ENCODE measurements at regions not wholly inside any gene's neighbourhood (a gene's known extent, or its start where the extent isn't known, plus 50 kb on each side); places are given as distances from the start of the nearest gene placed in this dataset.

DNA sequence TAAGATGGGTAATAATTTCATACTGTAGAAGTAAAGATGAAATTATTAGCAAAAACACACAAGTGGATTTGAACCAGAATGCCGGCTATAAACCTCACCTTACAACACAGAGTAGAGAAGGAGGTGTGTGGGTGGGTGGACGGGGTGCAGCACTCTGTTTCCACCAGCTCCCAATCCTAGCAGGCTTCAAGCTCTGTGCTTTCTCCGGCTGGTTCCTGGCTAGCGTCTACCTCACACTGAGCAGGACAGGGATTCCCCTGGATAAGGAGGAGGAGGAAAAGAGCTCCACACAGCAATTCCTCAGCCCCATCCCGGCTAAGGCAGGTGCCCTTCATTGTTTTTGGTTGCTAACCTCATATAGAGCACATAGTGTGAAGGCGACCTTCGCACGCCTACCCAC is 453.3 kb downstream of the C6orf118 start:
- H3K27me3 ChIP-seq = no peaks in the 10 kb centered on the region
- no peak overlapping the region for H3K27ac ChIP-seq
- 61 to 70% methylated on average over 3 to 8 of the region's 8 CpGs for WGBS, 2 donors (ENCODE audit: low coverage in 1 of 2)
- H3K9me3 ChIP-seq = no peaks in the 10 kb centered on the region
- in situ Hi-C loops (cut with MboI; ENCODE audit: low pct_ligation_motif_present in 1 of 4, low pct_unique_long_range_greater_than_20kb in 1 of 4, low sequenced_read_pairs in 3 of 4) (no loop called here), intact Hi-C loops (cut with DNase I; ENCODE audit: low total_unique reads) (no loop called here)
- no peaks in the 10 kb centered on the region for H3K36me3 ChIP-seq
- TF ChIP-seq POLR2A (IDR thresholded peaks at IDR 0.05) = no peak
- TF ChIP-seq EP300 (IDR thresholded peaks at IDR 0.05; ENCODE audit: low read depth) = no peak
- TF ChIP-seq, protein P1, sequence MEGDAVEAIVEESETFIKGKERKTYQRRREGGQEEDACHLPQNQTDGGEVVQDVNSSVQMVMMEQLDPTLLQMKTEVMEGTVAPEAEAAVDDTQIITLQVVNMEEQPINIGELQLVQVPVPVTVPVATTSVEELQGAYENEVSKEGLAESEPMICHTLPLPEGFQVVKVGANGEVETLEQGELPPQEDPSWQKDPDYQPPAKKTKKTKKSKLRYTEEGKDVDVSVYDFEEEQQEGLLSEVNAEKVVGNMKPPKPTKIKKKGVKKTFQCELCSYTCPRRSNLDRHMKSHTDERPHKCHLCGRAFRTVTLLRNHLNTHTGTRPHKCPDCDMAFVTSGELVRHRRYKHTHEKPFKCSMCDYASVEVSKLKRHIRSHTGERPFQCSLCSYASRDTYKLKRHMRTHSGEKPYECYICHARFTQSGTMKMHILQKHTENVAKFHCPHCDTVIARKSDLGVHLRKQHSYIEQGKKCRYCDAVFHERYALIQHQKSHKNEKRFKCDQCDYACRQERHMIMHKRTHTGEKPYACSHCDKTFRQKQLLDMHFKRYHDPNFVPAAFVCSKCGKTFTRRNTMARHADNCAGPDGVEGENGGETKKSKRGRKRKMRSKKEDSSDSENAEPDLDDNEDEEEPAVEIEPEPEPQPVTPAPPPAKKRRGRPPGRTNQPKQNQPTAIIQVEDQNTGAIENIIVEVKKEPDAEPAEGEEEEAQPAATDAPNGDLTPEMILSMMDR (IDR thresholded peaks at IDR 0.05) = no peak
- TF ChIP-seq POLR2AphosphoS5 (IDR thresholded peaks at IDR 0.05) = no peak
- DNase-seq = no peak
- no peak overlapping the region for H3K4me3 ChIP-seq
- no peaks in the 10 kb centered on the region for H3K4me1 ChIP-seq

DNA sequence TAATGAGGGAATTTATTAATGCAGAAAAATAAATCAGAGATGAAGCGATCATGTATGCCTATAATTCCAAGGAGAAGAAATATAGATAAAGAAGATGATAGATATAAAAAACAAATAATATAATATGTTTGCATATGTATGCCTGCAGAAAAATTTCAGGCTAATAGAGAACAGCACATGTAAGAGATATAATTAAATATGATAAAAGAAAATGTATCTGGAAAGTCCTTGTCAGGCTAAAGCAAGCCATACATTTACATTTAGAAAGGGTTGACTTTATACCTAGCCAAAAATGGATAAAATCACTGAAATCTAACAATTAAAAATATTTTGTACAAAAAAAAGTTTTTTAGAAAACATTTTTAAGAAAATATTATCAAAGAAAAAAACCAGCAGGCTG is 454.1 kb downstream of the C6orf118 start:
- 92 to 97% methylated on average over 1 of the region's 1 CpG for WGBS, 2 donors (ENCODE audit: low coverage in 1 of 2)
- Histone ChIP-seq H3K27me3 (no peaks in the 10 kb centered on the region), H3K4me3 (no peak overlapping the region), H3K9me3 (no peaks in the 10 kb centered on the region), H3K36me3 (no peaks in the 10 kb centered on the region), H3K4me1 (no peaks in the 10 kb centered on the region), H3K27ac (no peak overlapping the region)
- TF ChIP-seq POLR2A (IDR thresholded peaks at IDR 0.05) (no peak), POLR2AphosphoS5 (IDR thresholded peaks at IDR 0.05) (no peak), EP300 (IDR thresholded peaks at IDR 0.05; ENCODE audit: low read depth) (no peak)
- TF ChIP-seq, protein P1 (IDR thresholded peaks at IDR 0.05) = no peak
- in situ Hi-C loops (cut with MboI; ENCODE audit: low pct_ligation_motif_present in 1 of 4, low pct_unique_long_range_greater_than_20kb in 1 of 4, low sequenced_read_pairs in 3 of 4) (no loop called here), intact Hi-C loops (cut with DNase I; ENCODE audit: low total_unique reads) (no loop called here)
- DNase-seq = no peak

DNA sequence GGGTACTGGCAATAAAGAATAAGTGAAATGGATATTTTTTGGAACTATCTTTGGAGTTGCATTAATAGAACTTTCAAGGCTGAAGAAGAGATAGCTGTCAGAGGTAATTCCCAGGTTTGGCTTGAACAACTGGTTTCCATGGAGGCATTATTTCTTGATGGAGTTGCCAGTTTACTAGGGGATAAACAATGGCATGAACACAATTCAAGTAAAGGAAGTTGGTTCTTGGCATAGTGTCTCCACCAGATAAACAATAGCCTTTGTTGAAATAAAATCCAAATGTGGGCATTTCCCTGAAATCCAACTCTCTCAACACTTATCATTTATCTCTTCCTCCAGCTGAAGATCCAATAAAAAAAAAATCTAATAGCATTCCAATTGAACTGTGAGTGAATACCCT is 454.9 kb downstream of the C6orf118 start:
- intact Hi-C loops (cut with DNase I; ENCODE audit: low total_unique reads) = no loop called here
- no peak for DNase-seq

DNA sequence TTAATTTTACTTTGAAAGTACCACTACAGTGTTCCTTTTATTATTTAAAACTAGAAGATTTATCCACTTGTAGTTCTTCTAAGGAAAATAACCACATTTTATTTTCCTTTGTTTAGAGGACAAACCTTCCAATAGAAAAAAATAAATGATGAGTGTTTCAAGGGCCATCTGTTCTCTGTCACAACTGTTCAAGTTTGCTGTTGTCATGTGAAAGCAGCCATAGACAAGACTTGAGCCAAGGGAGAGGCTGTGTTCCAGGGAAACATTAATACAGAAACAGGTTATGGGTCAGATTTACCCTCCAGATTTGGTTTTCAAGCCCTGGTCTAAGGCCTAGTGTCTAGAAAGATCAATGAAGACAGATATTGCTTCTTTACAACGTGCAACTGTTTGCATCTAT is 463.6 kb downstream of the C6orf118 start:
- Histone ChIP-seq H3K27me3 (no peaks in the 10 kb centered on the region), H3K4me1 (no peaks in the 10 kb centered on the region), H3K36me3 (no peaks in the 10 kb centered on the region), H3K9me3 (peaks cover 0 to 2% of the 10 kb centered on the region in 2 donors), H3K4me3 (no peak overlapping the region), H3K27ac (no peak overlapping the region)
- TF ChIP-seq EP300 (IDR thresholded peaks at IDR 0.05; ENCODE audit: low read depth) (no peak), POLR2A (IDR thresholded peaks at IDR 0.05) (no peak), POLR2AphosphoS5 (IDR thresholded peaks at IDR 0.05) (no peak)
- TF ChIP-seq, protein P1 (IDR thresholded peaks at IDR 0.05) = no peak
- no peak for DNase-seq
- 47 to 56% methylated on average over 1 of the region's 1 CpG for WGBS, 2 donors (ENCODE audit: low coverage in 1 of 2)
- in situ Hi-C loops (cut with MboI; ENCODE audit: low pct_ligation_motif_present in 1 of 4, low pct_unique_long_range_greater_than_20kb in 1 of 4, low sequenced_read_pairs in 3 of 4) = no loop called here
- intact Hi-C loops (cut with DNase I; ENCODE audit: low total_unique reads) = no loop called here

More for the DNA sequence above, 454.9 kb downstream of the C6orf118 start:
- no peaks in the 10 kb centered on the region for H3K9me3 ChIP-seq
- no peak overlapping the region for H3K4me3 ChIP-seq
- no peaks in the 10 kb centered on the region for H3K27me3 ChIP-seq
- H3K4me1 ChIP-seq = no peaks in the 10 kb centered on the region
- no peaks in the 10 kb centered on the region for H3K36me3 ChIP-seq
- no peak overlapping the region for H3K27ac ChIP-seq
- TF ChIP-seq EP300 (IDR thresholded peaks at IDR 0.05; ENCODE audit: low read depth) = no peak
- TF ChIP-seq, protein P1 (IDR thresholded peaks at IDR 0.05) = no peak
- TF ChIP-seq POLR2AphosphoS5 (IDR thresholded peaks at IDR 0.05) = no peak
- TF ChIP-seq POLR2A (IDR thresholded peaks at IDR 0.05) = no peak
- in situ Hi-C loops (cut with MboI; ENCODE audit: low pct_ligation_motif_present in 1 of 4, low pct_unique_long_range_greater_than_20kb in 1 of 4, low sequenced_read_pairs in 3 of 4) = no loop called here
